ENCODE measurements at regions not wholly inside any gene's neighbourhood (a gene's known extent, or its start where the extent isn't known, plus 50 kb on each side); places are given as distances from the start of the nearest gene placed in this dataset.

DNA sequence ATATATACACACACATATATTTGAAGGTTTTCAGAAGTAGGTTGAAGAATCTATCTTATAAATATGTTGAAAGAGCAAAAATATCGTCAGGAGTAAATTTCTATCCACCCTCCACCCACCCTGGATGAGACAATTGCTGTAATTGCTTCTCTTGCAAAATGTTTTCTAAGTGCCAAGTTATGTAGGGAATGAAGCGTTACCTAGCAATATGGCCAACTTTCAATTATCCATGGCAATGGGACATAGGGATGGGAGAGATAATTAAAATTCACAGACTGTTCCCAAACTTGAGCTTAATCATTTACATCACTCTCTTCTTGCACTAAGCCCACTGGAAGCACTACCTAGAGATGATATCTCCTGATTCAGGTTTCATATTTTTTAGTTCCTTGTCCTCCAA, 806.2 kb upstream of the RAG2 start:
- Histone ChIP-seq H3K4me1 (ENCODE audit: insufficient read depth) (no peaks in the 10 kb centered on the region), H3K9me3 (ENCODE audit: low read depth) (no peaks in the 10 kb centered on the region), H4K20me1 (ENCODE audit: insufficient read depth) (no peaks in the 10 kb centered on the region), H3K27ac (no peak overlapping the region), H3K4me2 (ENCODE audit: unreplicated experiment) (no peak overlapping the region), H3F3A (ENCODE audit: insufficient read depth) (no peaks in the 10 kb centered on the region), H3K9ac (no peak overlapping the region), H3K79me2 (ENCODE audit: insufficient read depth) (no peaks in the 10 kb centered on the region), H3K27me3 (replicated peaks; ENCODE audit: insufficient read depth) (no peaks in the 10 kb centered on the region), H3K9me2 (ENCODE audit: insufficient read depth) (no peaks in the 10 kb centered on the region), H2AFZ (no peak overlapping the region), H3K36me3 (ENCODE audit: low read depth) (no peaks in the 10 kb centered on the region), H3K4me3 (no peak overlapping the region)
- in situ Hi-C loops (cut with MboI): no loop called here
- TF ChIP-seq EZH2 (IDR thresholded peaks at IDR 0.05; ENCODE audit: insufficient read depth, poor library complexity, severe bottlenecking): no peak
- TF ChIP-seq EZH2phosphoT487 (IDR thresholded peaks at IDR 0.05; ENCODE audit: insufficient read depth, low read depth): no peak
- 5 to 6% methylated on average over 2 of the region's 2 CpGs for WGBS, 2 experiments (ENCODE audit: low coverage in 1 of 2, low lambda C conversion rate in 2 of 2, missing lambda C conversion rate in 2 of 2)
- DNase-seq: no peak

- Histone ChIP-seq H3F3A (ENCODE audit: insufficient read depth) (no peaks in the 10 kb centered on the region), H3K4me2 (ENCODE audit: unreplicated experiment) (no peak overlapping the region), H3K4me1 (ENCODE audit: insufficient read depth) (no peaks in the 10 kb centered on the region), H3K27me3 (replicated peaks; ENCODE audit: insufficient read depth) (no peaks in the 10 kb centered on the region), H3K4me3 (no peak overlapping the region), H4K20me1 (ENCODE audit: insufficient read depth) (no peaks in the 10 kb centered on the region), H3K27ac (no peak overlapping the region), H2AFZ (no peak overlapping the region), H3K9ac (no peak overlapping the region), H3K36me3 (ENCODE audit: low read depth) (no peaks in the 10 kb centered on the region), H3K9me3 (ENCODE audit: low read depth) (no peaks in the 10 kb centered on the region), H3K9me2 (ENCODE audit: insufficient read depth) (no peaks in the 10 kb centered on the region), H3K79me2 (ENCODE audit: insufficient read depth) (no peaks in the 10 kb centered on the region)
- WGBS, 2 experiments (ENCODE audit: low coverage in 1 of 2, low lambda C conversion rate in 2 of 2, missing lambda C conversion rate in 2 of 2): 50 to 68% methylated on average over 1 of the region's 1 CpG
- TF ChIP-seq EZH2 (IDR thresholded peaks at IDR 0.05; ENCODE audit: insufficient read depth, poor library complexity, severe bottlenecking): no peak
- no peak for TF ChIP-seq EZH2phosphoT487 (IDR thresholded peaks at IDR 0.05; ENCODE audit: insufficient read depth, low read depth)
- no peak for DNase-seq
- in situ Hi-C loops (cut with MboI): no loop called here
Measured at GRCh38 chr11:37402663-37403062, 804.6 kb upstream of the RAG2 start.

DNA sequence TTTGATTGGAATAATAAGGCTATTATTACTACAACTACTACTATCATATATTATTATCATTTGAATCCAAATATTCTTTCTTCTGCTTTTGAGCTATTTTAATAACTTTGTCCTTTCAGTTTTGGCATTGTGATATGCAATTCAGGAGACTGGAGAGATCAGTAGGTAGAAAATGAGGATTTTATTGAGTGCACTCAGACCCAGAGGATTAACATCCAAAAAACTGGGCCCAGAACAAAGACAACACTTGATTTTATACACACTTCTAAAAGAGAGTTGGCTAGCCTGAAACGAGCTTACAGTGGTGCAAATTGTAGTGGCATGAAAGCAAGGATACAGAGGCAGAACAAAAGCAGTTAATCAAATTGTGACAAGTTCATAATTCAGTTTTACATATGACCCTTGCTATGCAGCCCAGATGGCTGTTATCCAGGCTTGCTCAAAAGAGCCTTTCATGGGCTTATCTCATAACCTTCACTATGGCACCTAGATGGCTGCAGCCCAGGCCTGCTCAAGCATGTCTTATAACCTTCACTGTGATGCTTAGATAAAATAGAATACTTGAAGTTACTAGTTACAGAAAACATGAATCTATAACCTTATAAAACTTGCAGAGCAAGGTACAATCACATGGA, 796.3 kb upstream of the RAG2 start:
- no peaks in the 10 kb centered on the region for H3K4me1 ChIP-seq (ENCODE audit: insufficient read depth)
- TF ChIP-seq EZH2 (IDR thresholded peaks at IDR 0.05; ENCODE audit: insufficient read depth, poor library complexity, severe bottlenecking) (no peak), EZH2phosphoT487 (IDR thresholded peaks at IDR 0.05; ENCODE audit: insufficient read depth, low read depth) (no peak)

DNA sequence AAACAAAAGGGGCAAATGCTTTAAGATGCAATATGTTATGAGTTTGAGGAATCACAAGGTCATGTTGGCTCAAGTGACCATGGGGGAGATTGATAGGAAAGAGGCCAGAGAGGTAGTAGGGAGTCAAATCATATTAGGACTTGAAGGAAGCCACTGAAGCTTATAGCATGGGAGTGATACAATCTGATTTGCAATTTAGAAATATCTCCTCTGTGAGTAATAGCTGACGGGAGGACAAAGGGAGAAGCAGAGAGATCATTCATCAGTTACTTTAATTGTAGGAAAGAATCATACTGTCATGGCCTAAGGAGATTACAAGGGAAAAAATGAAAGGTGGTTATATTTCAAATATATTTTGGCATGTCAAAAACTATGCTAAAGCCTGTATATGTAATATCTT, 793.6 kb upstream of the RAG2 start:
- no peaks in the 10 kb centered on the region for H3K79me2 ChIP-seq (ENCODE audit: insufficient read depth)
- no peaks in the 10 kb centered on the region for H3K9me2 ChIP-seq (ENCODE audit: insufficient read depth)
- in situ Hi-C loops (cut with MboI): no loop called here
- no peaks in the 10 kb centered on the region for H3K27me3 ChIP-seq (replicated peaks; ENCODE audit: insufficient read depth)
- TF ChIP-seq EZH2phosphoT487 (IDR thresholded peaks at IDR 0.05; ENCODE audit: insufficient read depth, low read depth) (no peak), EZH2 (IDR thresholded peaks at IDR 0.05; ENCODE audit: insufficient read depth, poor library complexity, severe bottlenecking) (no peak)
- no peak overlapping the region for H3K4me2 ChIP-seq (ENCODE audit: unreplicated experiment)
- H3K36me3 ChIP-seq (ENCODE audit: low read depth): no peaks in the 10 kb centered on the region
- H3F3A ChIP-seq (ENCODE audit: insufficient read depth): no peaks in the 10 kb centered on the region
- 8 to 21% methylated on average over 1 of the region's 1 CpG for WGBS, 2 experiments (ENCODE audit: low coverage in 1 of 2, low lambda C conversion rate in 2 of 2, missing lambda C conversion rate in 2 of 2)
- H4K20me1 ChIP-seq (ENCODE audit: insufficient read depth): no peaks in the 10 kb centered on the region
- peaks cover 2% of the 10 kb centered on the region for H3K9me3 ChIP-seq (ENCODE audit: low read depth)
- no peak overlapping the region for H3K9ac ChIP-seq
- H3K4me3 ChIP-seq: no peak overlapping the region
- no peak overlapping the region for H3K27ac ChIP-seq
- no peaks in the 10 kb centered on the region for H3K4me1 ChIP-seq (ENCODE audit: insufficient read depth)
- DNase-seq: no peak
- no peak overlapping the region for H2AFZ ChIP-seq

More for the DNA sequence above, 796.3 kb upstream of the RAG2 start:
- Histone ChIP-seq H2AFZ (no peak overlapping the region), H3K9me2 (ENCODE audit: insufficient read depth) (no peaks in the 10 kb centered on the region), H4K20me1 (ENCODE audit: insufficient read depth) (no peaks in the 10 kb centered on the region), H3K27me3 (replicated peaks; ENCODE audit: insufficient read depth) (no peaks in the 10 kb centered on the region), H3K4me2 (ENCODE audit: unreplicated experiment) (no peak overlapping the region), H3F3A (ENCODE audit: insufficient read depth) (no peaks in the 10 kb centered on the region), H3K36me3 (ENCODE audit: low read depth) (no peaks in the 10 kb centered on the region), H3K79me2 (ENCODE audit: insufficient read depth) (no peaks in the 10 kb centered on the region), H3K9ac (no peak overlapping the region), H3K4me3 (no peak overlapping the region), H3K27ac (no peak overlapping the region), H3K9me3 (ENCODE audit: low read depth) (peaks cover 2% of the 10 kb centered on the region)
- WGBS, 2 experiments (ENCODE audit: low coverage in 1 of 2, low lambda C conversion rate in 2 of 2, missing lambda C conversion rate in 2 of 2): 0 to 5% methylated on average over 1 of the region's 1 CpG
- in situ Hi-C loops (cut with MboI): no loop called here
- no peak for DNase-seq

Data from GM23248 (cell line).